ENCODE measurements at regions not wholly inside any gene's neighbourhood (a gene's known extent, or its start where the extent isn't known, plus 50 kb on each side); places are given as distances from the start of the nearest gene placed in this dataset.

GRCh38 chr22:47374901-47375575 is 612.6 kb downstream of the TBC1D22A start:
- TF ChIP-seq SNAI2 (CRISPR knock-in tag; IDR thresholded peaks at IDR 0.05) = no peak
- TF ChIP-seq, protein P1, sequence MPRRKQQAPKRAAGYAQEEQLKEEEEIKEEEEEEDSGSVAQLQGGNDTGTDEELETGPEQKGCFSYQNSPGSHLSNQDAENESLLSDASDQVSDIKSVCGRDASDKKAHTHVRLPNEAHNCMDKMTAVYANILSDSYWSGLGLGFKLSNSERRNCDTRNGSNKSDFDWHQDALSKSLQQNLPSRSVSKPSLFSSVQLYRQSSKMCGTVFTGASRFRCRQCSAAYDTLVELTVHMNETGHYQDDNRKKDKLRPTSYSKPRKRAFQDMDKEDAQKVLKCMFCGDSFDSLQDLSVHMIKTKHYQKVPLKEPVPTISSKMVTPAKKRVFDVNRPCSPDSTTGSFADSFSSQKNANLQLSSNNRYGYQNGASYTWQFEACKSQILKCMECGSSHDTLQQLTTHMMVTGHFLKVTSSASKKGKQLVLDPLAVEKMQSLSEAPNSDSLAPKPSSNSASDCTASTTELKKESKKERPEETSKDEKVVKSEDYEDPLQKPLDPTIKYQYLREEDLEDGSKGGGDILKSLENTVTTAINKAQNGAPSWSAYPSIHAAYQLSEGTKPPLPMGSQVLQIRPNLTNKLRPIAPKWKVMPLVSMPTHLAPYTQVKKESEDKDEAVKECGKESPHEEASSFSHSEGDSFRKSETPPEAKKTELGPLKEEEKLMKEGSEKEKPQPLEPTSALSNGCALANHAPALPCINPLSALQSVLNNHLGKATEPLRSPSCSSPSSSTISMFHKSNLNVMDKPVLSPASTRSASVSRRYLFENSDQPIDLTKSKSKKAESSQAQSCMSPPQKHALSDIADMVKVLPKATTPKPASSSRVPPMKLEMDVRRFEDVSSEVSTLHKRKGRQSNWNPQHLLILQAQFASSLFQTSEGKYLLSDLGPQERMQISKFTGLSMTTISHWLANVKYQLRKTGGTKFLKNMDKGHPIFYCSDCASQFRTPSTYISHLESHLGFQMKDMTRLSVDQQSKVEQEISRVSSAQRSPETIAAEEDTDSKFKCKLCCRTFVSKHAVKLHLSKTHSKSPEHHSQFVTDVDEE (CRISPR knock-in tag; IDR thresholded peaks at IDR 0.05) = no peak
- TF ChIP-seq CSDC2 (CRISPR knock-in tag; IDR thresholded peaks at IDR 0.05) = no peak
- TF ChIP-seq POU6F1 (CRISPR knock-in tag; IDR thresholded peaks at IDR 0.05; ENCODE audit: borderline replicate concordance, low read depth) = no peak
- no peak for TF ChIP-seq ZFP3 (CRISPR knock-in tag; IDR thresholded peaks at IDR 0.05)
- no peak for TF ChIP-seq ZNF70 (CRISPR knock-in tag; IDR thresholded peaks at IDR 0.05)
- no peak for TF ChIP-seq ISL1 (CRISPR knock-in tag; IDR thresholded peaks at IDR 0.05)
- TF ChIP-seq PPARA (CRISPR knock-in tag; IDR thresholded peaks at IDR 0.05; ENCODE audit: borderline replicate concordance) = no peak
- no peak for TF ChIP-seq TOX (CRISPR knock-in tag; IDR thresholded peaks at IDR 0.05; ENCODE audit: borderline replicate concordance)
- TF ChIP-seq ZNF8 (CRISPR knock-in tag; IDR thresholded peaks at IDR 0.05) = no peak
- no peak for TF ChIP-seq PATZ1 (CRISPR knock-in tag; IDR thresholded peaks at IDR 0.05; ENCODE audit: borderline replicate concordance)
- TF ChIP-seq ARNTL (CRISPR knock-in tag; IDR thresholded peaks at IDR 0.05; ENCODE audit: borderline replicate concordance, low read depth) = no peak
- no peak for TF ChIP-seq RARB (CRISPR knock-in tag; IDR thresholded peaks at IDR 0.05)
- no peak for TF ChIP-seq GLIS3 (CRISPR knock-in tag; IDR thresholded peaks at IDR 0.05)
- TF ChIP-seq ZFP30 (CRISPR knock-in tag; IDR thresholded peaks at IDR 0.05) = no peak
- no peak for TF ChIP-seq TCF4 (CRISPR knock-in tag; IDR thresholded peaks at IDR 0.05; ENCODE audit: borderline replicate concordance)
- no peak for TF ChIP-seq ESRRG (CRISPR knock-in tag; IDR thresholded peaks at IDR 0.05)
- ATAC-seq = no peak

DNA sequence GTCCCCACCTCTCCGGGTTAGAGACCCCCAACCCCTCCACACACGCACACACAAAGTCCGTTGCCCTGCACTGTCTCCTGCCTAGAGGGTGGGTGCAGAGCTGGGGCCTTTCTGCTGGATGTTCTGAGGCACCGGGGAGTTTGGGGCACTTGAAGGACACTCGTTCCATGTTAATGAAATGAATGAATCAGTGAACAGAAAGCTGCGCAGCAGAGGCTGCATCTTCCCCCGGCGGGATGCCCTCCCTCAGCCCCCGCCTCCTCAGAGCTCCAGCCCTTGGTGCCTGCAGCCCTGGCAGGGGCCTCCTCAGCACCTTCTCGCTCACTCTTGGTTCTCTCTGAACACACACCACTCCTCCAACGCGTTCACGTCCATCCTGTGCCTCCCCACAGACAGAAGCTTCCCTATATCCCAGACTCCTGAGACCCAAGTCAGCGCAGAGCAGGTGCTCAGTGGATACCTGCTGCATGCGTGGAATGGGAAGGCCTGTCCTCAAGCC is 611.9 kb downstream of the TBC1D22A start:
- no peak for ATAC-seq
- no peak for TF ChIP-seq TOX (CRISPR knock-in tag; IDR thresholded peaks at IDR 0.05; ENCODE audit: borderline replicate concordance)

- ATAC-seq = no peak
- TF ChIP-seq ZNF70 (CRISPR knock-in tag; IDR thresholded peaks at IDR 0.05) (no peak), BACH2 (CRISPR knock-in tag; IDR thresholded peaks at IDR 0.05; ENCODE audit: borderline replicate concordance) (no peak), PATZ1 (CRISPR knock-in tag; IDR thresholded peaks at IDR 0.05; ENCODE audit: borderline replicate concordance) (no peak), GLIS3 (CRISPR knock-in tag; IDR thresholded peaks at IDR 0.05) (no peak), CREB5 (CRISPR knock-in tag; IDR thresholded peaks at IDR 0.05; ENCODE audit: low read depth) (no peak), TOX (CRISPR knock-in tag; IDR thresholded peaks at IDR 0.05; ENCODE audit: borderline replicate concordance) (no peak), PPARA (CRISPR knock-in tag; IDR thresholded peaks at IDR 0.05; ENCODE audit: borderline replicate concordance) (no peak), SNAI2 (CRISPR knock-in tag; IDR thresholded peaks at IDR 0.05) (no peak), RARB (CRISPR knock-in tag; IDR thresholded peaks at IDR 0.05) (no peak), ZFP3 (CRISPR knock-in tag; IDR thresholded peaks at IDR 0.05) (no peak), ZNF8 (CRISPR knock-in tag; IDR thresholded peaks at IDR 0.05) (no peak), ZNF565 (CRISPR knock-in tag; conservative IDR thresholded peaks at IDR 0.05; ENCODE audit: low read depth) (no peak), ZC3H10 (CRISPR knock-in tag; IDR thresholded peaks at IDR 0.05) (no peak)
These were observed 611.3 kb downstream of the TBC1D22A start for GRCh38 chr22:47373648-47374272.

All from SK-N-SH treated with all-trans-retinoic acid at 6 μM for 48 hours (cell line).